ENCODE measurements at regions not wholly inside any gene's neighbourhood (a gene's known extent, or its start where the extent isn't known, plus 50 kb on each side); places are given as distances from the start of the nearest gene placed in this dataset.

DNA sequence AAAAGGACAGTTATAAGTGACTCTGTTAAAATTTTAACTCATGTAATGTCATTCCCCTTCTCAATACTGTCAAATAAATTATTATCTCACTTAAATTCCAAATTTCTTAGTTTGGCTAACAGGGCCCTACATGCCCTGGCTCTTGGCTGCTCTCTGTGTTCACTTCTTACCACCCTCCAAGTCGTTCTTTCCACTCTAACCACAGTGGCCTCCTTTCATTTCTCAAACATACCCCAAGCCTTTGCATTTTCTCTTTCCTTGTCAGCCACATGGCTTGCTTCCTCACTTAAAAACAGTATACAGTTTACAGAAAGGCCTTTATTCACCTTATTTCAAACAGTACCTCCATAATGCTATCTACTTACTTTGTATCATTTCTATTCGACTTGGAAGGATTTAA, 737.1 kb upstream of the ZWINT start:
- H3K4me1 ChIP-seq = no peaks in the 10 kb centered on the region
- H3K36me3 ChIP-seq = no peaks in the 10 kb centered on the region
- no peak overlapping the region for H3K4me3 ChIP-seq
- no peak overlapping the region for H3K27ac ChIP-seq (replicated peaks)
- TF ChIP-seq, protein P1, sequence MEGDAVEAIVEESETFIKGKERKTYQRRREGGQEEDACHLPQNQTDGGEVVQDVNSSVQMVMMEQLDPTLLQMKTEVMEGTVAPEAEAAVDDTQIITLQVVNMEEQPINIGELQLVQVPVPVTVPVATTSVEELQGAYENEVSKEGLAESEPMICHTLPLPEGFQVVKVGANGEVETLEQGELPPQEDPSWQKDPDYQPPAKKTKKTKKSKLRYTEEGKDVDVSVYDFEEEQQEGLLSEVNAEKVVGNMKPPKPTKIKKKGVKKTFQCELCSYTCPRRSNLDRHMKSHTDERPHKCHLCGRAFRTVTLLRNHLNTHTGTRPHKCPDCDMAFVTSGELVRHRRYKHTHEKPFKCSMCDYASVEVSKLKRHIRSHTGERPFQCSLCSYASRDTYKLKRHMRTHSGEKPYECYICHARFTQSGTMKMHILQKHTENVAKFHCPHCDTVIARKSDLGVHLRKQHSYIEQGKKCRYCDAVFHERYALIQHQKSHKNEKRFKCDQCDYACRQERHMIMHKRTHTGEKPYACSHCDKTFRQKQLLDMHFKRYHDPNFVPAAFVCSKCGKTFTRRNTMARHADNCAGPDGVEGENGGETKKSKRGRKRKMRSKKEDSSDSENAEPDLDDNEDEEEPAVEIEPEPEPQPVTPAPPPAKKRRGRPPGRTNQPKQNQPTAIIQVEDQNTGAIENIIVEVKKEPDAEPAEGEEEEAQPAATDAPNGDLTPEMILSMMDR (IDR thresholded peaks at IDR 0.05; ENCODE audit: borderline replicate concordance) = no peak
- no peak for DNase-seq
- H3K9me3 ChIP-seq (replicated peaks) = peaks cover 10% of the 10 kb centered on the region
- H3K27me3 ChIP-seq (ENCODE audit: low read depth) = no peaks in the 10 kb centered on the region
- intact Hi-C loops (cut with micrococcal nuclease) = no loop called here

DNA sequence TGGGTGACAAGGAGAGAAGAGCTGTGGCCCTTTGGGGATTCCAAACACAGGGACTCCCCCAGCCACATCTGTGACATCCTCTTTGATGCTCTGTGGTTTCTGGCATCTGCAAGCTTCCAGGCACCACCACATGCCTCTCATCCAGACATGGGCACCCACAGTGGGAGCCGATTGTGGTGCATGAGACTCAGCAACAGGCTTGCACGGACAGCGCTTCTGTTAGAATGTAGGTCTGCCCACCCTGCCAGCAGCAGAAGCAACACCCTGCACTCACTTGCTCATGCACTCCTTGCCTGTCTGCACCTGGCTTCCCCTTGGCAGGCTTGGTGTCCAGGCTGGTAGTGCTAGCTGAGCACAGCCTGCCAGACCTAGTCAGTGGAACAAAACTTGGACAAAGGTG, 735.0 kb upstream of the ZWINT start:
- TF ChIP-seq, protein P1 (IDR thresholded peaks at IDR 0.05; ENCODE audit: borderline replicate concordance) = no peak
- no peaks in the 10 kb centered on the region for H3K36me3 ChIP-seq
- no peaks in the 10 kb centered on the region for H3K4me1 ChIP-seq
- H3K4me3 ChIP-seq = no peak overlapping the region
- peaks cover 10% of the 10 kb centered on the region for H3K9me3 ChIP-seq (replicated peaks)
- H3K27me3 ChIP-seq (ENCODE audit: low read depth) = no peaks in the 10 kb centered on the region
- intact Hi-C loops (cut with micrococcal nuclease) = no loop called here
- H3K27ac ChIP-seq (replicated peaks) = no peak overlapping the region
- no peak for DNase-seq

DNA sequence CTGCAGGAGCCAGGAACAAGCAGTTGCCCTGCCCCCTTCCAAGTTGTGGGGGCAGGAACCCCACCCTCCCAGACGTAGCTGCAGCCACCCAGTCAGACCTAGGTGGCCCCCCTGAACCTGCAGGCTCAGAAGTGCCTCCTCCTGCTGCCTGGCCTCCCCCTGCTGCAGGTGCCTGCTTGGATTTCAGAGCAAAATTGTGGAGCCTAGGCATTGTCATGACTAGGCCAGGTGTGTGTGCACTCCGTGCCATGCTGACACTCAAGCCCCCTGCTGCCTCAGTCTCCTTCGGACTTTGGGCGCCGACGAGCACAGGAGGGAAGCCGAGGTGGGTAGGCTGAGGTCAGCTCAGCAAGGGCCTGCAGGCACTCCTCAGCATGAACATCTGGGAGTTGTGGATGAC, 733.9 kb upstream of the ZWINT start:
- Histone ChIP-seq H3K36me3 (no peaks in the 10 kb centered on the region), H3K27ac (replicated peaks) (no peak overlapping the region), H3K4me1 (no peaks in the 10 kb centered on the region), H3K27me3 (ENCODE audit: low read depth) (no peaks in the 10 kb centered on the region), H3K9me3 (replicated peaks) (peaks cover 10% of the 10 kb centered on the region), H3K4me3 (no peak overlapping the region)
- no peak for DNase-seq
- intact Hi-C loops (cut with micrococcal nuclease) = no loop called here
- TF ChIP-seq, protein P1 (IDR thresholded peaks at IDR 0.05; ENCODE audit: borderline replicate concordance) = no peak

GRCh38 chr10:57094083-57094482, 733.0 kb upstream of the ZWINT start:
- H3K27ac ChIP-seq (replicated peaks) = no peak overlapping the region
- no peaks in the 10 kb centered on the region for H3K36me3 ChIP-seq
- H3K9me3 ChIP-seq (replicated peaks) = peaks cover 10% of the 10 kb centered on the region
- H3K4me1 ChIP-seq = no peaks in the 10 kb centered on the region
- TF ChIP-seq, protein P1 (IDR thresholded peaks at IDR 0.05; ENCODE audit: borderline replicate concordance) = no peak
- no peak for DNase-seq
- intact Hi-C loops (cut with micrococcal nuclease) = no loop called here
- no peak overlapping the region for H3K4me3 ChIP-seq
- no peaks in the 10 kb centered on the region for H3K27me3 ChIP-seq (ENCODE audit: low read depth)

- DNase-seq = no peak
- no peak overlapping the region for H3K27ac ChIP-seq (replicated peaks)
- peaks cover 21% of the 10 kb centered on the region for H3K9me3 ChIP-seq (replicated peaks)
- H3K36me3 ChIP-seq = no peaks in the 10 kb centered on the region
- TF ChIP-seq, protein P1 (IDR thresholded peaks at IDR 0.05; ENCODE audit: borderline replicate concordance) = no peak
- intact Hi-C loops (cut with micrococcal nuclease) = no loop called here
- H3K4me3 ChIP-seq = no peak overlapping the region
- no peaks in the 10 kb centered on the region for H3K4me1 ChIP-seq
- no peaks in the 10 kb centered on the region for H3K27me3 ChIP-seq (ENCODE audit: low read depth)
Observed at GRCh38 chr10:57053530-57053929, 692.5 kb upstream of the ZWINT start.

DNA sequence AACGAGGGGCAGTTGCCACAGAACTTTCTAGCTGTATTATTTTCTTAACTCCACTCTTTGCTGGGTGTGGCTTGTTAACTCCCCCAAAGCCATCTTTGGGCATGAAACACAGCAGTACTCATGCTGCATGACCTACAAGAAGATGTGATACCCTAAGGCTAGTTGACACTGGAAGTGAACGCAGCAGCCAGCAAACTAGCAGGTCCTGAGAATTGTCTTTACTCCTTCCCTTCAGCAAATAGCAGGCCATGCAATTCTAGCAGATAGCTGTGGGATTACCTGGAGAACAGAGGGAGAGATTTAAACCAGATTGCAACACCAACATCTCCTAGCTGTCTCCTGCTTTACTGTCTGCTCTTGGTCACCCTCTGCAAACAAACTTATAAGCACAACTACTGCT, 688.0 kb upstream of the ZWINT start:
- H3K27me3 ChIP-seq (ENCODE audit: low read depth) = no peaks in the 10 kb centered on the region
- intact Hi-C loops (cut with micrococcal nuclease) = no loop called here
- DNase-seq = no peak
- no peak overlapping the region for H3K27ac ChIP-seq (replicated peaks)
- H3K36me3 ChIP-seq = no peaks in the 10 kb centered on the region
- no peak overlapping the region for H3K4me3 ChIP-seq
- H3K4me1 ChIP-seq = no peaks in the 10 kb centered on the region
- peaks cover 7% of the 10 kb centered on the region for H3K9me3 ChIP-seq (replicated peaks)
- TF ChIP-seq, protein P1 (IDR thresholded peaks at IDR 0.05; ENCODE audit: borderline replicate concordance) = no peak

Measured in left ventricle myocardium inferior (tissue), 1 donor.